ENCODE measurements at regions not wholly inside any gene's neighbourhood (a gene's known extent, or its start where the extent isn't known, plus 50 kb on each side); places are given as distances from the start of the nearest gene placed in this dataset.

GRCh38 chrX:23478561-23478960 lies 143.9 kb downstream of the PTCHD1 start:
- no peaks in the 10 kb centered on the region for H3K79me2 ChIP-seq
- no peak overlapping the region for H3K4me2 ChIP-seq
- no peaks in the 10 kb centered on the region for H4K20me1 ChIP-seq (ENCODE audit: insufficient read depth, poor library complexity, severe bottlenecking)
- H3K4me1 ChIP-seq (ENCODE audit: insufficient read depth), result no peaks in the 10 kb centered on the region
- H3K4me3 ChIP-seq, result no peak overlapping the region
- H3K27ac ChIP-seq, result no peak overlapping the region
- no peak overlapping the region for H2AFZ ChIP-seq
- TF ChIP-seq EZH2phosphoT487 (IDR thresholded peaks at IDR 0.05; ENCODE audit: low read depth, severe bottlenecking, unreplicated experiment) (no peak), CTCF (IDR thresholded peaks at IDR 0.05; ENCODE audit: poor library complexity) (no peak), EZH2 (IDR thresholded peaks at IDR 0.05; ENCODE audit: borderline replicate concordance) (no peak)
- no peak for DNase-seq (ENCODE audit: low spot score)
- H3K36me3 ChIP-seq (replicated peaks; ENCODE audit: insufficient read depth, low read depth), result no peaks in the 10 kb centered on the region
- H3K9me2 ChIP-seq (replicated peaks; ENCODE audit: insufficient read depth), result no peaks in the 10 kb centered on the region
- no peaks in the 10 kb centered on the region for H3K9me3 ChIP-seq (ENCODE audit: low read depth)
- WGBS (ENCODE audit: low lambda C conversion rate, missing lambda C conversion rate), result 69% methylated on average over 3 of the region's 3 CpGs
- no peaks in the 10 kb centered on the region for H3K27me3 ChIP-seq

- no peaks in the 10 kb centered on the region for H3K9me3 ChIP-seq (ENCODE audit: low read depth)
- H3K4me3 ChIP-seq, result no peak overlapping the region
- no peaks in the 10 kb centered on the region for H3K4me1 ChIP-seq (ENCODE audit: insufficient read depth)
- no peaks in the 10 kb centered on the region for H3K79me2 ChIP-seq
- no peaks in the 10 kb centered on the region for H3K36me3 ChIP-seq (replicated peaks; ENCODE audit: insufficient read depth, low read depth)
- H4K20me1 ChIP-seq (ENCODE audit: insufficient read depth, poor library complexity, severe bottlenecking), result no peaks in the 10 kb centered on the region
- no peak overlapping the region for H3K4me2 ChIP-seq
- TF ChIP-seq EZH2 (IDR thresholded peaks at IDR 0.05; ENCODE audit: borderline replicate concordance) (no peak), CTCF (IDR thresholded peaks at IDR 0.05; ENCODE audit: poor library complexity) (no peak), EZH2phosphoT487 (IDR thresholded peaks at IDR 0.05; ENCODE audit: low read depth, severe bottlenecking, unreplicated experiment) (no peak)
- no peak overlapping the region for H2AFZ ChIP-seq
- H3K27me3 ChIP-seq, result no peaks in the 10 kb centered on the region
- WGBS (ENCODE audit: low lambda C conversion rate, missing lambda C conversion rate), result 64% methylated on average over 3 of the region's 3 CpGs
- no peaks in the 10 kb centered on the region for H3K9me2 ChIP-seq (replicated peaks; ENCODE audit: insufficient read depth)
- H3K27ac ChIP-seq, result no peak overlapping the region
- DNase-seq (ENCODE audit: low spot score), result no peak
Observed at GRCh38 chrX:23482561-23482960, 147.9 kb downstream of the PTCHD1 start.

GRCh38 chrX:23483396-23483795 lies 148.7 kb downstream of the PTCHD1 start:
- no peaks in the 10 kb centered on the region for H3K27me3 ChIP-seq
- 71% methylated on average over 3 of the region's 3 CpGs for WGBS (ENCODE audit: low lambda C conversion rate, missing lambda C conversion rate)
- no peak overlapping the region for H3K4me3 ChIP-seq
- no peak overlapping the region for H2AFZ ChIP-seq
- no peaks in the 10 kb centered on the region for H3K9me3 ChIP-seq (ENCODE audit: low read depth)
- H3K9me2 ChIP-seq (replicated peaks; ENCODE audit: insufficient read depth), result no peaks in the 10 kb centered on the region
- TF ChIP-seq CTCF (IDR thresholded peaks at IDR 0.05; ENCODE audit: poor library complexity) (no peak), EZH2 (IDR thresholded peaks at IDR 0.05; ENCODE audit: borderline replicate concordance) (no peak), EZH2phosphoT487 (IDR thresholded peaks at IDR 0.05; ENCODE audit: low read depth, severe bottlenecking, unreplicated experiment) (no peak)
- no peaks in the 10 kb centered on the region for H4K20me1 ChIP-seq (ENCODE audit: insufficient read depth, poor library complexity, severe bottlenecking)
- DNase-seq (ENCODE audit: low spot score), result no peak
- no peaks in the 10 kb centered on the region for H3K79me2 ChIP-seq
- H3K27ac ChIP-seq, result no peak overlapping the region
- H3K4me2 ChIP-seq, result no peak overlapping the region
- no peaks in the 10 kb centered on the region for H3K4me1 ChIP-seq (ENCODE audit: insufficient read depth)
- H3K36me3 ChIP-seq (replicated peaks; ENCODE audit: insufficient read depth, low read depth), result no peaks in the 10 kb centered on the region

- Histone ChIP-seq H3K79me2 (no peaks in the 10 kb centered on the region), H3K9me3 (ENCODE audit: low read depth) (no peaks in the 10 kb centered on the region), H3K9me2 (replicated peaks; ENCODE audit: insufficient read depth) (no peaks in the 10 kb centered on the region), H3K27ac (no peak overlapping the region), H3K4me2 (no peak overlapping the region), H3K4me3 (no peak overlapping the region), H3K36me3 (replicated peaks; ENCODE audit: insufficient read depth, low read depth) (no peaks in the 10 kb centered on the region), H3K4me1 (ENCODE audit: insufficient read depth) (no peaks in the 10 kb centered on the region), H2AFZ (no peak overlapping the region), H4K20me1 (ENCODE audit: insufficient read depth, poor library complexity, severe bottlenecking) (no peaks in the 10 kb centered on the region), H3K27me3 (no peaks in the 10 kb centered on the region)
- WGBS (ENCODE audit: low lambda C conversion rate, missing lambda C conversion rate), result 35% methylated on average over 3 of the region's 3 CpGs
- no peak for DNase-seq (ENCODE audit: low spot score)
- TF ChIP-seq EZH2 (IDR thresholded peaks at IDR 0.05; ENCODE audit: borderline replicate concordance) (no peak), EZH2phosphoT487 (IDR thresholded peaks at IDR 0.05; ENCODE audit: low read depth, severe bottlenecking, unreplicated experiment) (no peak), CTCF (IDR thresholded peaks at IDR 0.05; ENCODE audit: poor library complexity) (no peak)
Observed at GRCh38 chrX:23493941-23494374, 159.3 kb downstream of the PTCHD1 start.

Measured in hepatocyte (in vitro differentiated cells).